Neuronal stem cell (in vitro differentiated cells): ENCODE measurements at regions not wholly inside any gene's neighbourhood (a gene's known extent, or its start where the extent isn't known, plus 50 kb on each side); places are given as distances from the start of the nearest gene placed in this dataset.

Experiments
- DNase-seq: peaks from one replicate; pipeline ENCODE4 v3.0.0-alpha.2; 2013; ENCODE audit warnings: low spot score
- H2AFZ ChIP-seq: one replicate; pipeline ENCODE4 v1.6.1; 2013; ENCODE audit warnings: mild to moderate bottlenecking, low read length, inconsistent platforms
- H2AK5ac ChIP-seq: 2 replicates; pipeline ENCODE4 v1.6.1; 2013; ENCODE audit warnings: low read depth, mild to moderate bottlenecking, inconsistent platforms, low read length, moderate library complexity, mixed read lengths
- H2BK120ac ChIP-seq: 2 replicates; pipeline ENCODE4 v1.6.1; 2013; ENCODE audit warnings: low read depth, mild to moderate bottlenecking, inconsistent platforms, low read length, moderate library complexity, mixed read lengths
- H2BK12ac ChIP-seq: one replicate; pipeline ENCODE4 v1.6.1; 2013; ENCODE audit warnings: low read length, inconsistent platforms
- H2BK15ac ChIP-seq: 2 replicates; pipeline ENCODE4 v1.6.1; 2013; ENCODE audit warnings: mild to moderate bottlenecking, low read length, inconsistent platforms, mixed read lengths
- H2BK5ac ChIP-seq: one replicate; pipeline ENCODE4 v1.6.1; 2013; ENCODE audit warnings: inconsistent platforms, mild to moderate bottlenecking, low read length, moderate library complexity
- H3K14ac ChIP-seq: one replicate; pipeline ENCODE4 v1.6.1; 2013; ENCODE audit warnings: low read length, inconsistent platforms
- H3K18ac ChIP-seq: 2 replicates; pipeline ENCODE4 v1.6.1; 2013; ENCODE audit warnings: low read length, inconsistent platforms
- H3K23ac ChIP-seq: 2 replicates; pipeline ENCODE4 v1.6.1; 2013; ENCODE audit warnings: low read depth, mild to moderate bottlenecking, mixed read lengths, low read length, inconsistent platforms; ENCODE audit not compliant: poor library complexity
- H3K27ac ChIP-seq: replicated peaks from 3 replicates; pipeline ENCODE4 v1.5.1; 2013; ENCODE audit warnings: low read length, inconsistent platforms
- H3K27me3 ChIP-seq, 3 experiments: 2 replicates each; pipeline ENCODE4 v1.6.1; 2013; ENCODE audit warnings: low read length in 3 of 3, mild to moderate bottlenecking in 2 of 3, inconsistent platforms in 1 of 3, low read depth in 1 of 3, mixed read lengths in 1 of 3, moderate library complexity in 1 of 3; ENCODE audit not compliant: control insufficient read depth in 3 of 3, insufficient read depth in 3 of 3
- H3K36me3 ChIP-seq, 2 donors: replicated peaks in 1 of 2; 2 replicates each; pipeline ENCODE4 v1.6.1; 2013; ENCODE audit warnings: low read length in 2 of 2; ENCODE audit not compliant: control insufficient read depth in 2 of 2, insufficient read depth in 2 of 2
- H3K4ac ChIP-seq: 2 replicates; pipeline ENCODE4 v1.6.1; 2013; ENCODE audit warnings: inconsistent platforms, mild to moderate bottlenecking, low read length, moderate library complexity
- H3K4me1 ChIP-seq, 2 donors: 1 replicate in 1 of 2; 2 replicates in 1 of 2; pipeline ENCODE4 v1.6.1; 2013; ENCODE audit warnings: low read length in 2 of 2, low read depth in 1 of 2; ENCODE audit not compliant: control insufficient read depth in 2 of 2, insufficient read depth in 1 of 2
- H3K4me2 ChIP-seq: one replicate; pipeline ENCODE4 v1.6.1; 2013; ENCODE audit warnings: mild to moderate bottlenecking, low read length, inconsistent platforms; ENCODE audit not compliant: insufficient read depth, poor library complexity, severe bottlenecking
- H3K4me3 ChIP-seq, 2 donors: 2 replicates each; pipeline ENCODE4 v1.5.1; 2013; ENCODE audit warnings: low read length in 2 of 2, mild to moderate bottlenecking in 2 of 2, inconsistent platforms in 1 of 2, moderate library complexity in 1 of 2
- H3K79me1 ChIP-seq: one replicate; pipeline ENCODE4 v1.6.1; 2013; ENCODE audit warnings: low read depth, mild to moderate bottlenecking, inconsistent platforms, low read length, moderate library complexity
- H3K9ac ChIP-seq: one replicate; pipeline ENCODE4 v1.6.1; 2013; ENCODE audit warnings: mild to moderate bottlenecking, low read depth, low read length, inconsistent platforms; ENCODE audit not compliant: poor library complexity
- H3K9me3 ChIP-seq, 2 donors: replicated peaks in 1 of 2; 2 replicates each; pipeline versions ENCODE3 to v1.6.1; 2013; ENCODE audit warnings: low read length in 2 of 2, mild to moderate bottlenecking in 2 of 2, inconsistent platforms in 1 of 2, low read depth in 1 of 2, mixed read lengths in 1 of 2, moderate library complexity in 1 of 2; ENCODE audit not compliant: control insufficient read depth in 2 of 2, insufficient read depth in 1 of 2
- H4K8ac ChIP-seq: one replicate; pipeline ENCODE4 v1.6.1; 2013; ENCODE audit warnings: low read depth, mild to moderate bottlenecking, inconsistent platforms, low read length, moderate library complexity
- H4K91ac ChIP-seq: one replicate; pipeline ENCODE4 v1.6.1; 2013; ENCODE audit warnings: low read length, low read depth, mild to moderate bottlenecking, inconsistent platforms; ENCODE audit not compliant: poor library complexity
- WGBS, 2 donors: extraction: QIAGEN DNeasy Blood & Tissue Kit; methylation state at CpG; one replicate each; pipeline ENCODE4 v1.1.7; 2013; ENCODE audit warnings: missing lambda C conversion rate in 2 of 2, mixed read lengths in 1 of 2; ENCODE audit not compliant: insufficient read length in 2 of 2, insufficient replicate concordance in 1 of 2; ENCODE audit errors: extremely low coverage in 2 of 2; 5-methylcytosine and 5-hydroxymethylcytosine counted together

DNA sequence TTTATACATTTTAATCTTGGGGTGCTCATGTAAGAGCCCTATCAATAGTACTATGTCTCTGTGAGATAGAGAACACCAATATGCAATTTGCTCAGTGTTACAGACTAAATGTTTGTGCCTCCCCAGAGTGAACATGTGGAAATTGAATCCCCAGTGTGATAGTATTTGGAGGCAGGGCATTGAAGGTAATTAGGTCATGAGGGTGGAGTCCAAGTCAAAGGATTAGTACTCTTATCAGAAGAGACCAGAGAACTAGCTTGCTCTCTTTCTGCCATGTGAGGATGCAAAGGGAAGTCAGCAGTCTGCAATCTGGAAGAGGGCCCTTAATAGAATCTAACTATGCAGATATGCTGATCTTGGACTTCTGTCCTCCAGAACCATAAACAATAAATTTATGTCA lies 1317.0 kb downstream of the STIM2 start:
- Histone ChIP-seq H3K27me3 (no peaks in the 10 kb centered on the region), H3K9ac (no peak overlapping the region), H3K4me2 (no peak overlapping the region), H2AK5ac (no peak overlapping the region), H3K4ac (no peak overlapping the region), H3K4me1 (no peaks in the 10 kb centered on the region), H2AFZ (no peak overlapping the region), H2BK120ac (no peak overlapping the region), H3K9me3 (no peaks in the 10 kb centered on the region), H3K18ac (no peak overlapping the region), H2BK5ac (no peak overlapping the region), H3K4me3 (no peak overlapping the region), H3K36me3 (no peaks in the 10 kb centered on the region), H3K14ac (no peak overlapping the region), H2BK12ac (no peak overlapping the region), H4K91ac (no peak overlapping the region), H2BK15ac (no peak overlapping the region), H4K8ac (no peak overlapping the region), H3K79me1 (no peaks in the 10 kb centered on the region), H3K23ac (no peak overlapping the region), H3K27ac (no peak overlapping the region)
- DNase-seq: no peak

DNA sequence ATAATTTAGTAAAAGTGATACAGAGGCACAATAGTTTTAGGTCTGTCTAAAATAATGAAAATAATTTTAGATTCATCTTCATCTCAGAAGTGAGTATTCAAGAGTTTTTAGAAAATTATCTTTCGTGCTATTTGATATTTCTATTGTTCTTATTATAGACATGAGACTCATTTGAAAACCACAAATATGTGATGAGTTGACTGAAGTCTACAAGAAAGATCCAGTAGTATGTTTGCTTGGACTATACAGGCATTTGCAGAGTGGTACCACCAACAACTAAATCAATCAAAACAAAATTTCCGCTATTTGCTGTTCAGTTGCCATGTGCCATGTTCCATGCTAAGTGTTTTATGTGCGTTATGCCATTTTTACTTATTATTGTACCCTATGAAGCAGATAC lies 1318.5 kb downstream of the STIM2 start:
- WGBS, 2 donors: no CpG with 5 or more reads among the region's 3 CpGs
- H3K36me3 ChIP-seq: no peaks in the 10 kb centered on the region
- H2BK5ac ChIP-seq: no peak overlapping the region

DNA sequence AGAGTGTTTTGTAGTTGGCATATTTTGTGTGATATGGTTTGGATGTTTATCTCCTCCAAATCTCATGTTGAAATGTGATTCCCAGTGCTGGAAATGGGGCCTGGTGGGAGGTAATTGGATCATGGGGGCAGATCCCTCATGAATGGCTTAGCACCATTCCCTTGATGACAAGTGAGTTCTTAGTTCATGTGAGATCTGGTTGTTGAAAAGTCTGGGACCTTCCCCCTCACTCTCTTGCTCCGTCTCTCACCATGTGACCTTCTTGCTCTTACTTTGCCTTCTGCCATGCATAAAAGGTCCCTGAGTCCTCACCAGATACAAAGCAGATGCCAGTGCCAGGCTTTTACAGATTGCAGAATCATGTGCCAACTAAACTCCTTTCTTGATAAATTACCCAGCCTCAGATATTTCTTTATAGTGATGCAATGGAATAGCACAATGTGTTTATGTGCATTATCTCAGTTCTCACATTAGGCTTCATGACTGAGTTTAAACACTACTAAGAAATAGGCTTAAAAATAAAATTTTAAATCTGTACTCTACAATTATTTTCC lies 1348.8 kb downstream of the STIM2 start:
- no peak for DNase-seq

More for the DNA sequence above, 1318.5 kb downstream of the STIM2 start:
- Histone ChIP-seq H2BK12ac (no peak overlapping the region), H4K8ac (no peak overlapping the region), H2AFZ (no peak overlapping the region), H3K14ac (no peak overlapping the region), H3K23ac (no peak overlapping the region), H2AK5ac (no peak overlapping the region), H3K9ac (no peak overlapping the region), H3K4me1 (no peaks in the 10 kb centered on the region), H3K27ac (no peak overlapping the region), H2BK120ac (no peak overlapping the region), H2BK15ac (no peak overlapping the region), H3K27me3 (no peaks in the 10 kb centered on the region), H3K18ac (no peak overlapping the region), H3K4me3 (no peak overlapping the region), H3K79me1 (no peaks in the 10 kb centered on the region), H3K9me3 (no peaks in the 10 kb centered on the region), H3K4me2 (no peak overlapping the region), H4K91ac (no peak overlapping the region), H3K4ac (no peak overlapping the region)
- no peak for DNase-seq

GRCh38 chr4:28211676-28212470 lies 1351.2 kb downstream of the STIM2 start:
- Histone ChIP-seq H2AK5ac (no peak overlapping the region), H3K9me3 (peaks cover 0 to under 1% of the 10 kb centered on the region in 2 donors), H3K9ac (no peak overlapping the region), H3K4me2 (no peak overlapping the region), H4K91ac (no peak overlapping the region), H2BK5ac (no peak overlapping the region), H3K27me3 (no peaks in the 10 kb centered on the region), H2BK120ac (no peak overlapping the region), H2AFZ (no peak overlapping the region), H3K79me1 (no peaks in the 10 kb centered on the region), H3K27ac (no peak overlapping the region), H3K4me1 (no peaks in the 10 kb centered on the region), H3K4me3 (no peak overlapping the region), H2BK15ac (no peak overlapping the region), H3K4ac (no peak overlapping the region), H4K8ac (no peak overlapping the region), H3K14ac (no peak overlapping the region), H3K18ac (no peak overlapping the region), H2BK12ac (no peak overlapping the region), H3K36me3 (no peaks in the 10 kb centered on the region), H3K23ac (no peak overlapping the region)
- DNase-seq: no peak
- WGBS, 2 donors: no CpG with 5 or more reads among the region's 2 CpGs

More for the DNA sequence above, 1348.8 kb downstream of the STIM2 start:
- Histone ChIP-seq H2BK12ac (no peak overlapping the region), H2AFZ (no peak overlapping the region), H3K18ac (no peak overlapping the region), H3K4ac (no peak overlapping the region), H3K4me3 (no peak overlapping the region), H3K14ac (no peak overlapping the region), H3K79me1 (no peaks in the 10 kb centered on the region), H3K9me3 (peaks cover 0 to 2% of the 10 kb centered on the region in 2 donors), H3K36me3 (no peaks in the 10 kb centered on the region), H2BK120ac (no peak overlapping the region), H3K4me1 (no peaks in the 10 kb centered on the region), H2AK5ac (no peak overlapping the region), H4K8ac (no peak overlapping the region), H2BK15ac (no peak overlapping the region), H3K27me3 (no peaks in the 10 kb centered on the region), H2BK5ac (no peak overlapping the region), H3K23ac (no peak overlapping the region), H4K91ac (no peak overlapping the region), H3K4me2 (no peak overlapping the region), H3K27ac (no peak overlapping the region), H3K9ac (no peak overlapping the region)
- WGBS, 2 donors: no CpG with 5 or more reads among the region's 1 CpG
